Nephron (organoid): ENCODE measurements at regions not wholly inside any gene's neighbourhood (a gene's known extent, or its start where the extent isn't known, plus 50 kb on each side); places are given as distances from the start of the nearest gene placed in this dataset.
A peak's percentile ranks its signal among the peaks of the same experiment; 100 is the strongest.

ENCODE experiments used
- H3K27ac Mint-ChIP-seq, 3 experiments: 2 replicates each; pipeline ENCODE4 v1.8.0; 2020; ENCODE audit warnings: mixed read lengths in 3 of 3, mild to moderate bottlenecking in 2 of 3, moderate library complexity in 1 of 3
- H3K27me3 Mint-ChIP-seq: 2 replicates; pipeline ENCODE4 v1.8.0; 2021; ENCODE audit warnings: low read depth, mild to moderate bottlenecking, moderate library complexity, mixed read lengths
- H3K36me3 Mint-ChIP-seq: 2 replicates; pipeline ENCODE4 v1.8.0; 2020; ENCODE audit warnings: low read depth, mixed read lengths
- H3K4me1 Mint-ChIP-seq: 2 replicates; pipeline ENCODE4 v1.8.0; 2020; ENCODE audit warnings: mixed read lengths
- H3K4me3 Mint-ChIP-seq, 3 experiments: 2 replicates each; pipeline ENCODE4 v1.8.0; 2020; ENCODE audit warnings: mild to moderate bottlenecking in 3 of 3, mixed read lengths in 3 of 3, moderate library complexity in 2 of 3
- H3K9me3 Mint-ChIP-seq: 2 replicates; pipeline ENCODE4 v1.8.0; 2020; ENCODE audit warnings: mixed read lengths
- TF ChIP-seq, protein P1 (sequence below), 3 experiments: fragments of 200-600 bp; sonication (generic); IDR thresholded peaks; one replicate each; pipeline ENCODE4 v1.5.0; 2021; ENCODE audit warnings: antibody characterized with exemption in 3 of 3; ENCODE audit not compliant: unreplicated experiment in 3 of 3

DNA sequence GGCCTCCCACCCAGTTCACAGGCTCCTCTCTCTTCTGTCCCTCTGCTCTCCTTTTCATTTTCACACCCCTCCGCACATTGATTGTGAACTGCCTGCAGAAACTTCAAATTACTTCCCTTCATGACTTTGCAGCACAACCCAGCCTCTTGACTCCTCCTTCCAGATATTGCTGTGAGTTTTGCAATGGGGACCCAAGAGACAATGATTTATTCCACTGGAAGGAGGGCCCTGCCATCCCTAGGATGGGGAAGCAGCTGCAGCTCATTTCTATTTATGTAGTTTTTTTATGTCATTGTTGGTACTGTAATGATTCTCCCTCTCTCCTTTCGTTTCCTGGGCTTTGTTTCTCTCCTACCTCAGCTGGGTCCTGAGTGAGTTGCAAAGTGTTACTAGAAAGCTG is 364.9 kb downstream of the ICE1 start:
- H3K9me3 Mint-ChIP-seq, result peaks cover 19% of the 10 kb centered on the region
- H3K36me3 Mint-ChIP-seq, result no peaks in the 10 kb centered on the region
- TF ChIP-seq, protein P1, sequence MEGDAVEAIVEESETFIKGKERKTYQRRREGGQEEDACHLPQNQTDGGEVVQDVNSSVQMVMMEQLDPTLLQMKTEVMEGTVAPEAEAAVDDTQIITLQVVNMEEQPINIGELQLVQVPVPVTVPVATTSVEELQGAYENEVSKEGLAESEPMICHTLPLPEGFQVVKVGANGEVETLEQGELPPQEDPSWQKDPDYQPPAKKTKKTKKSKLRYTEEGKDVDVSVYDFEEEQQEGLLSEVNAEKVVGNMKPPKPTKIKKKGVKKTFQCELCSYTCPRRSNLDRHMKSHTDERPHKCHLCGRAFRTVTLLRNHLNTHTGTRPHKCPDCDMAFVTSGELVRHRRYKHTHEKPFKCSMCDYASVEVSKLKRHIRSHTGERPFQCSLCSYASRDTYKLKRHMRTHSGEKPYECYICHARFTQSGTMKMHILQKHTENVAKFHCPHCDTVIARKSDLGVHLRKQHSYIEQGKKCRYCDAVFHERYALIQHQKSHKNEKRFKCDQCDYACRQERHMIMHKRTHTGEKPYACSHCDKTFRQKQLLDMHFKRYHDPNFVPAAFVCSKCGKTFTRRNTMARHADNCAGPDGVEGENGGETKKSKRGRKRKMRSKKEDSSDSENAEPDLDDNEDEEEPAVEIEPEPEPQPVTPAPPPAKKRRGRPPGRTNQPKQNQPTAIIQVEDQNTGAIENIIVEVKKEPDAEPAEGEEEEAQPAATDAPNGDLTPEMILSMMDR (IDR thresholded peaks at IDR 0.05; ENCODE audit: unreplicated experiment in 3 of 3), result no peak
- H3K4me3 Mint-ChIP-seq, result no peak overlapping the region
- H3K4me1 Mint-ChIP-seq, result peaks cover 11% of the 10 kb centered on the region
- H3K27ac Mint-ChIP-seq, result no peak overlapping the region
- H3K27me3 Mint-ChIP-seq, result peaks cover 4% of the 10 kb centered on the region

DNA sequence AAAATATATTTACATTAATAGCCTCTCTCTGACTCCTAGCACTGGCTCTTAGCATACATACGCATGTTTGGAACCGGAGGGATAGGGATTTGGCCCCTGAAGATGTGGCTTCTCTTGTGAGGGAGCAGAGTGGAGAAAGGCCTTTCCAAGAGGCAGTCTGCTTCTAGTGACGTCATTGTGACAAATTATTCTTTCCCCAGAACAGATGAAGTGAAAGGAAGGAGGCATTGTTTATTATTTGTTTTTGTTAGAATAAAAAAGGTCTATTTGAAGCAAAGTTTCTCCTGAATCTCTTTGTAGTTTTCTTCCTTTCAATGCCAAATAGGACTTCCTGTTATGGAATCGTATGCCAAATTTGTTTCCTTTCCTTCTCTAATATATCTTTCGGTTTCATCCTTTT is 361.6 kb downstream of the ICE1 start:
- H3K27me3 Mint-ChIP-seq, result peaks cover 7% of the 10 kb centered on the region
- peaks cover 17% of the 10 kb centered on the region for H3K9me3 Mint-ChIP-seq
- no peaks in the 10 kb centered on the region for H3K36me3 Mint-ChIP-seq
- no peak overlapping the region for H3K4me3 Mint-ChIP-seq
- TF ChIP-seq, protein P1 (IDR thresholded peaks at IDR 0.05; ENCODE audit: unreplicated experiment in 3 of 3), result no peak
- H3K27ac Mint-ChIP-seq, result peak overlapping the region; percentile 56 to 77 (median 72)
- H3K4me1 Mint-ChIP-seq, result peaks cover 5% of the 10 kb centered on the region

DNA sequence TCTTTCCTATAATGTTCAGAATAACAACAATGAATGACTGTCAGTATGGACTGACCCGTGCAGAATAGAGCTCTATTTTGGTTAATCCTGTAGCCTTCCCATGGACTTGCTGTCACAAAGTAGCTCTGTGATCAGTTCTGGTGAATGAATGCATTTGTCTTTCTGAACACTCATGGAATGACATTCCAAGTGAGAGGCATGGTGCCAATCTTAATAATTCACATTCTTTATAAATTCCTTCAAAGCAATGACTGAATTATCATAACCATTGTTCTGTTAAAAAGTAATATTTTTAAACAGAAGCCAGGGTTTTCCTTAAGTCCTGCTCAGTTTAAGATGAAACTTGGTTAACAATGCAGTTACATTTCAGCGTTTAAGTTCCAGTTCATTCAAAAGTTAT is 360.5 kb downstream of the ICE1 start:
- Mint-ChIP-seq H3K4me3 (no peak overlapping the region), H3K4me1 (peaks cover 5% of the 10 kb centered on the region), H3K36me3 (no peaks in the 10 kb centered on the region), H3K27ac (no peak overlapping the region), H3K9me3 (peaks cover 14% of the 10 kb centered on the region), H3K27me3 (peaks cover 7% of the 10 kb centered on the region)
- TF ChIP-seq, protein P1 (IDR thresholded peaks at IDR 0.05; ENCODE audit: unreplicated experiment in 3 of 3), result no peak

GRCh38 chr5:5782402-5782801 is 359.9 kb downstream of the ICE1 start:
- TF ChIP-seq, protein P1 (IDR thresholded peaks at IDR 0.05; ENCODE audit: unreplicated experiment in 3 of 3), result no peak
- H3K4me3 Mint-ChIP-seq, result no peak overlapping the region
- no peaks in the 10 kb centered on the region for H3K36me3 Mint-ChIP-seq
- H3K27me3 Mint-ChIP-seq, result peaks cover 7% of the 10 kb centered on the region
- H3K9me3 Mint-ChIP-seq, result peaks cover 12% of the 10 kb centered on the region
- peaks cover 6% of the 10 kb centered on the region for H3K4me1 Mint-ChIP-seq
- no peak overlapping the region for H3K27ac Mint-ChIP-seq

DNA sequence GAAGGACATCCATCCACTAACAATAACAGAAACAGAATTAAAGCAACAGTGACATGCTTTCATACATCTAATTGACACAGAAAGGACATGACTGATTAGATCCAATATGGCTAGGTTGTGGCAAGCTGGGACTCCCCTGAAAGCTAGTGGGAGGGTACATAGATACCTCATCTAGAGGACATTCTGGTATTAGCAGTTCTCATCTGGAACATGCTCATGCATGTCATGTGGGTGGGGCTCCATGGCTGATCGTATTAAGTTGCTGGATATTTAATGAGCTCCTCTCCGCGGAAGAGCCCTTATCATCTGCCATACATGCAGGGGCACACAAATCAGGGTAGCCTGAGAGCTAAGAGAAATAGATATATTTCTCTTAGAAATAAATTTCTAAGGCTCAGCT is 358.9 kb downstream of the ICE1 start:
- Mint-ChIP-seq H3K27ac (no peak overlapping the region), H3K27me3 (peaks cover 3% of the 10 kb centered on the region), H3K36me3 (no peaks in the 10 kb centered on the region), H3K9me3 (peaks cover 4% of the 10 kb centered on the region), H3K4me3 (no peak overlapping the region), H3K4me1 (peaks cover 10% of the 10 kb centered on the region)
- TF ChIP-seq, protein P1 (IDR thresholded peaks at IDR 0.05; ENCODE audit: unreplicated experiment in 3 of 3), result no peak

- Mint-ChIP-seq H3K27me3 (peaks cover 12% of the 10 kb centered on the region), H3K9me3 (no peaks in the 10 kb centered on the region), H3K27ac (no peak overlapping the region), H3K4me3 (no peak overlapping the region), H3K36me3 (no peaks in the 10 kb centered on the region), H3K4me1 (peaks cover 10% of the 10 kb centered on the region)
- TF ChIP-seq, protein P1 (IDR thresholded peaks at IDR 0.05; ENCODE audit: unreplicated experiment in 3 of 3), result no peak
Measured at GRCh38 chr5:5780253-5780652, 357.8 kb downstream of the ICE1 start.
